ENCODE measurements at regions not wholly inside any gene's neighbourhood (a gene's known extent, or its start where the extent isn't known, plus 50 kb on each side); places are given as distances from the start of the nearest gene placed in this dataset.

DNA sequence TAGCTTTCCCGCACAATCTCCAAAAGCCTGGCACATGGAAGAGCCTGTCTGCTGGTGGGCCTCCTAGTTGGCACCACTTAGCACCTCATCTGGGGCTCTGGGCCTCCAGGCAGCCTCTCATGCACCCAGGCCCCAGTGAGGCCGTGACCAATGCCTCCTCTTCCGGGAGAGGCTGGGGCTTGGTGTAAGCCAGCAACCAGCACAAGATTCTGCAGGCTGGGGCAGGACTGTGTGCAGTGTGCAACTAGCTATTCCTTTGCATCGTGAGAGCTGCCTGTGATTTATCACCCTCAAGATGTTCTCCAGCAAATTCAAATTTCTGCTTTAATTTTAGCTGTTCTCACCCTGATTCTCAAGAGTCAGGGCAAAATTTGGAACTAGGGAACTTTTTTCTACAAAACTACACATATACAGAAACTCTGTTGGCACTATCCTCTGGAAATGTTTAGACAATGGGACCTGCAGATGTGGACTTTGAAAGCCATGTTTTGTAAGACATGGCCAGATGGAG, 603.7 kb upstream of the MKI67 start:
- Histone ChIP-seq H3K4me3 (replicated peaks in 1 of 3; ENCODE audit: insufficient read depth in 1 of 3, low read depth in 1 of 3, low read length in 3 of 3) (no peak overlapping the region), H2AFZ (ENCODE audit: low read depth, low read length) (no peak overlapping the region), H3K36me3 (ENCODE audit: control insufficient read depth in 2 of 2, extremely low read depth in 1 of 2, insufficient read depth in 2 of 2, low read length in 2 of 2) (no peaks in the 10 kb centered on the region), H3K79me2 (ENCODE audit: control insufficient read depth, insufficient read depth, low read length) (no peaks in the 10 kb centered on the region), H3K4me2 (ENCODE audit: insufficient read depth, low read length) (no peak overlapping the region), H3K9me1 (replicated peaks; ENCODE audit: control insufficient read depth, extremely low read depth, insufficient read depth, low read length) (no peaks in the 10 kb centered on the region), H3K9me3 (replicated peaks; ENCODE audit: control insufficient read depth, insufficient read depth, low read length) (peaks cover 3% of the 10 kb centered on the region), H3K27me3 (ENCODE audit: control insufficient read depth in 2 of 2, insufficient read depth in 2 of 2, low read length in 2 of 2) (no peaks in the 10 kb centered on the region), H3K27ac (ENCODE audit: insufficient read depth, low read depth, low read length) (no peak overlapping the region), H4K20me1 (replicated peaks; ENCODE audit: control insufficient read depth, extremely low read depth, insufficient read depth, low read length) (no peaks in the 10 kb centered on the region), H3K9ac (replicated peaks; ENCODE audit: extremely low read depth, insufficient read depth, low read length) (no peak overlapping the region), H3K4me1 (ENCODE audit: control insufficient read depth, extremely low read depth, insufficient read depth, low read length) (no peaks in the 10 kb centered on the region)
- CTCF ChIA-PET, result no interaction called here
- dilution Hi-C loops (cut with MboI; ENCODE audit: extremely low pct_ligation_motif_present, low sequenced_read_pairs), result no loop called here
- intact Hi-C loops (cut with micrococcal nuclease), result no loop called here
- FAIRE-seq, result no peak
- no peak for DNase-seq (ENCODE audit: low read depth, low spot score)
- TF ChIP-seq GATA2 (IDR thresholded peaks at IDR 0.05; ENCODE audit: insufficient read depth, insufficient read length, low read depth, low read length) (no peak), MYC (IDR thresholded peaks at IDR 0.05; ENCODE audit: low read depth, low read length) (no peak), POLR2A (IDR thresholded peaks at IDR 0.05; ENCODE audit: low read depth, low read length) (no peak), POLR2AphosphoS5 (IDR thresholded peaks at IDR 0.05; ENCODE audit: insufficient read depth, low read depth, low read length) (no peak), JUN (IDR thresholded peaks at IDR 0.05; ENCODE audit: borderline replicate concordance, insufficient read depth, insufficient read length, low read depth) (no peak), MAX (IDR thresholded peaks at IDR 0.05; ENCODE audit: insufficient read depth, insufficient read length) (no peak), FOS (IDR thresholded peaks at IDR 0.05; ENCODE audit: borderline replicate concordance, insufficient read depth, low read length) (no peak), EZH2 (IDR thresholded peaks at IDR 0.05; ENCODE audit: borderline replicate concordance, low read depth, low read length, severe bottlenecking) (no peak)
- TF ChIP-seq, protein P1, sequence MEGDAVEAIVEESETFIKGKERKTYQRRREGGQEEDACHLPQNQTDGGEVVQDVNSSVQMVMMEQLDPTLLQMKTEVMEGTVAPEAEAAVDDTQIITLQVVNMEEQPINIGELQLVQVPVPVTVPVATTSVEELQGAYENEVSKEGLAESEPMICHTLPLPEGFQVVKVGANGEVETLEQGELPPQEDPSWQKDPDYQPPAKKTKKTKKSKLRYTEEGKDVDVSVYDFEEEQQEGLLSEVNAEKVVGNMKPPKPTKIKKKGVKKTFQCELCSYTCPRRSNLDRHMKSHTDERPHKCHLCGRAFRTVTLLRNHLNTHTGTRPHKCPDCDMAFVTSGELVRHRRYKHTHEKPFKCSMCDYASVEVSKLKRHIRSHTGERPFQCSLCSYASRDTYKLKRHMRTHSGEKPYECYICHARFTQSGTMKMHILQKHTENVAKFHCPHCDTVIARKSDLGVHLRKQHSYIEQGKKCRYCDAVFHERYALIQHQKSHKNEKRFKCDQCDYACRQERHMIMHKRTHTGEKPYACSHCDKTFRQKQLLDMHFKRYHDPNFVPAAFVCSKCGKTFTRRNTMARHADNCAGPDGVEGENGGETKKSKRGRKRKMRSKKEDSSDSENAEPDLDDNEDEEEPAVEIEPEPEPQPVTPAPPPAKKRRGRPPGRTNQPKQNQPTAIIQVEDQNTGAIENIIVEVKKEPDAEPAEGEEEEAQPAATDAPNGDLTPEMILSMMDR (IDR thresholded peaks at IDR 0.05; ENCODE audit: extremely low read depth in 1 of 2, insufficient read depth in 1 of 2, low read depth in 1 of 2, low read length in 2 of 2), result no peak
- no TSS peak for BruUV-seq (replicated peaks)
- POLR2A ChIA-PET, result no interaction called here
